ENCODE measurements at regions not wholly inside any gene's neighbourhood (a gene's known extent, or its start where the extent isn't known, plus 50 kb on each side); places are given as distances from the start of the nearest gene placed in this dataset.

GRCh38 chr9:115952430-115953292, 200.9 kb upstream of the PAPPA start:
- no peaks in the 10 kb centered on the region for H3K36me3 Mint-ChIP-seq
- H3K9me3 Mint-ChIP-seq: peaks cover 3% of the 10 kb centered on the region
- no peak for DNase-seq
- no peak for ATAC-seq (ENCODE audit: low read depth)
- no peaks in the 10 kb centered on the region for H3K4me1 Mint-ChIP-seq
- POLR2A ChIA-PET: no interaction called here
- no peak overlapping the region for H3K27ac Mint-ChIP-seq
- no peak overlapping the region for H3K4me3 Mint-ChIP-seq
- peaks cover 2% of the 10 kb centered on the region for H3K27me3 Mint-ChIP-seq

- Mint-ChIP-seq H3K27me3 (peaks cover 2% of the 10 kb centered on the region), H3K4me3 (no peak overlapping the region), H3K36me3 (no peaks in the 10 kb centered on the region), H3K9me3 (peaks cover 1% of the 10 kb centered on the region), H3K27ac (no peak overlapping the region), H3K4me1 (no peaks in the 10 kb centered on the region)
- ATAC-seq (ENCODE audit: low read depth) (no peak), DNase-seq (no peak)
- POLR2A ChIA-PET: no interaction called here
These were observed 197.2 kb upstream of the PAPPA start for GRCh38 chr9:115956371-115956770.

- no peak for DNase-seq
- Mint-ChIP-seq H3K36me3 (no peaks in the 10 kb centered on the region), H3K4me1 (no peaks in the 10 kb centered on the region), H3K27me3 (peaks cover 2% of the 10 kb centered on the region), H3K27ac (no peak overlapping the region), H3K9me3 (peaks cover 1% of the 10 kb centered on the region), H3K4me3 (no peak overlapping the region)
- POLR2A ChIA-PET: no interaction called here
- no peak for ATAC-seq (ENCODE audit: low read depth)
These were observed 196.0 kb upstream of the PAPPA start for GRCh38 chr9:115957585-115957984.

- Mint-ChIP-seq H3K36me3 (no peaks in the 10 kb centered on the region), H3K4me3 (no peak overlapping the region), H3K4me1 (no peaks in the 10 kb centered on the region)
These were observed 188.8 kb upstream of the PAPPA start for GRCh38 chr9:115964710-115965347.

GRCh38 chr9:115966660-115967059, 186.9 kb upstream of the PAPPA start:
- POLR2A ChIA-PET: no interaction called here
- H3K27me3 Mint-ChIP-seq: no peaks in the 10 kb centered on the region
- H3K4me3 Mint-ChIP-seq: no peak overlapping the region
- H3K9me3 Mint-ChIP-seq: peaks cover 4% of the 10 kb centered on the region
- no peaks in the 10 kb centered on the region for H3K4me1 Mint-ChIP-seq
- H3K36me3 Mint-ChIP-seq: no peaks in the 10 kb centered on the region
- no peak overlapping the region for H3K27ac Mint-ChIP-seq
- no peak for DNase-seq
- ATAC-seq (ENCODE audit: low read depth): no peak

More at GRCh38 chr9:115964710-115965347, 188.8 kb upstream of the PAPPA start:
- POLR2A ChIA-PET: no interaction called here
- ATAC-seq (ENCODE audit: low read depth) (no peak), DNase-seq (no peak)
- H3K27ac Mint-ChIP-seq: no peak overlapping the region
- H3K9me3 Mint-ChIP-seq: peaks cover 5% of the 10 kb centered on the region
- H3K27me3 Mint-ChIP-seq: no peaks in the 10 kb centered on the region

GRCh38 chr9:115969096-115969495, 184.5 kb upstream of the PAPPA start:
- DNase-seq (no peak), ATAC-seq (ENCODE audit: low read depth) (no peak)
- no peaks in the 10 kb centered on the region for H3K36me3 Mint-ChIP-seq
- H3K27ac Mint-ChIP-seq: no peak overlapping the region
- no peak overlapping the region for H3K4me3 Mint-ChIP-seq
- no peaks in the 10 kb centered on the region for H3K4me1 Mint-ChIP-seq
- no peaks in the 10 kb centered on the region for H3K27me3 Mint-ChIP-seq
- H3K9me3 Mint-ChIP-seq: peaks cover 5% of the 10 kb centered on the region
- POLR2A ChIA-PET: no interaction called here

GRCh38 chr9:115972362-115972761, 181.2 kb upstream of the PAPPA start:
- H3K4me3 Mint-ChIP-seq: no peak overlapping the region
- DNase-seq (no peak), ATAC-seq (ENCODE audit: low read depth) (no peak)
- POLR2A ChIA-PET: no interaction called here
- peaks cover 6% of the 10 kb centered on the region for H3K9me3 Mint-ChIP-seq
- no peaks in the 10 kb centered on the region for H3K4me1 Mint-ChIP-seq
- H3K27me3 Mint-ChIP-seq: no peaks in the 10 kb centered on the region
- no peak overlapping the region for H3K27ac Mint-ChIP-seq
- H3K36me3 Mint-ChIP-seq: no peaks in the 10 kb centered on the region

GRCh38 chr9:115972843-115973595, 180.6 kb upstream of the PAPPA start:
- POLR2A ChIA-PET: no interaction called here
- H3K4me3 Mint-ChIP-seq: no peak overlapping the region
- no peaks in the 10 kb centered on the region for H3K4me1 Mint-ChIP-seq
- DNase-seq: no peak
- H3K9me3 Mint-ChIP-seq: peaks cover 5% of the 10 kb centered on the region
- no peaks in the 10 kb centered on the region for H3K27me3 Mint-ChIP-seq
- no peak overlapping the region for H3K27ac Mint-ChIP-seq
- no peaks in the 10 kb centered on the region for H3K36me3 Mint-ChIP-seq
- no peak for ATAC-seq (ENCODE audit: low read depth)

- Mint-ChIP-seq H3K36me3 (no peaks in the 10 kb centered on the region), H3K27ac (no peak overlapping the region)
- POLR2A ChIA-PET: no interaction called here
These were observed 176.8 kb upstream of the PAPPA start for GRCh38 chr9:115976781-115977180.

GRCh38 chr9:115978091-115978490, 175.5 kb upstream of the PAPPA start:
- no peaks in the 10 kb centered on the region for H3K36me3 Mint-ChIP-seq
- H3K27ac Mint-ChIP-seq: no peak overlapping the region
- POLR2A ChIA-PET: no interaction called here
- DNase-seq: no peak
- H3K27me3 Mint-ChIP-seq: peaks cover 2% of the 10 kb centered on the region
- ATAC-seq (ENCODE audit: low read depth): no peak
- peaks cover 1% of the 10 kb centered on the region for H3K9me3 Mint-ChIP-seq
- H3K4me3 Mint-ChIP-seq: no peak overlapping the region
- H3K4me1 Mint-ChIP-seq: no peaks in the 10 kb centered on the region

More at GRCh38 chr9:115976781-115977180, 176.8 kb upstream of the PAPPA start:
- DNase-seq: no peak
- no peak for ATAC-seq (ENCODE audit: low read depth)
- Mint-ChIP-seq H3K4me1 (no peaks in the 10 kb centered on the region), H3K27me3 (no peaks in the 10 kb centered on the region), H3K9me3 (peaks cover 3% of the 10 kb centered on the region), H3K4me3 (no peak overlapping the region)

- Mint-ChIP-seq H3K9me3 (peaks cover 1% of the 10 kb centered on the region), H3K27ac (no peak overlapping the region), H3K4me3 (no peak overlapping the region), H3K27me3 (peaks cover 2% of the 10 kb centered on the region), H3K4me1 (no peaks in the 10 kb centered on the region), H3K36me3 (no peaks in the 10 kb centered on the region)
- no peak for DNase-seq
- POLR2A ChIA-PET: no interaction called here
- no peak for ATAC-seq (ENCODE audit: low read depth)
These were observed 174.9 kb upstream of the PAPPA start for GRCh38 chr9:115978659-115979096.

- Mint-ChIP-seq H3K36me3 (no peaks in the 10 kb centered on the region), H3K27ac (no peak overlapping the region), H3K4me1 (no peaks in the 10 kb centered on the region), H3K27me3 (peaks cover 2% of the 10 kb centered on the region), H3K9me3 (peaks cover 1% of the 10 kb centered on the region), H3K4me3 (no peak overlapping the region)
- POLR2A ChIA-PET: no interaction called here
- no peak for DNase-seq
- no peak for ATAC-seq (ENCODE audit: low read depth)
These were observed 173.5 kb upstream of the PAPPA start for GRCh38 chr9:115980054-115980453.

GRCh38 chr9:115980502-115980901, 173.1 kb upstream of the PAPPA start:
- no peak for ATAC-seq (ENCODE audit: low read depth)
- no peaks in the 10 kb centered on the region for H3K4me1 Mint-ChIP-seq
- H3K9me3 Mint-ChIP-seq: peaks cover 1% of the 10 kb centered on the region
- DNase-seq: no peak
- H3K27ac Mint-ChIP-seq: no peak overlapping the region
- H3K36me3 Mint-ChIP-seq: no peaks in the 10 kb centered on the region
- H3K27me3 Mint-ChIP-seq: peaks cover 2% of the 10 kb centered on the region
- POLR2A ChIA-PET: no interaction called here
- H3K4me3 Mint-ChIP-seq: no peak overlapping the region
